Activated CD4-positive, alpha-beta memory T cell treated with anti-CD3 and anti-CD28 coated beads, Interleukin-2, amount 10 ng/mL, durations not matched to agents 7 days and 5 days (primary cell): ENCODE measurements at regions not wholly inside any gene's neighbourhood (a gene's known extent, or its start where the extent isn't known, plus 50 kb on each side); places are given as distances from the start of the nearest gene placed in this dataset.
"Not testable (repeated sequence)": the region's sequence is repeated elsewhere in the genome, so short reads cannot be mapped to it uniquely, and the experiment has no call there.

Source experiments
- CTCF ChIA-PET: fragments of 350-600 bp; sonication (Branson Sonifier 250); formaldehyde crosslinking; loops from one replicate; lab custom pipeline; 2021; ENCODE audit warnings: antibody characterized with exemption, inconsistent platforms; lab: Charles Lee
- POLR2A ChIA-PET: fragments of 350-600 bp; sonication (Branson Sonifier 250); formaldehyde crosslinking; loops from one replicate; lab custom pipeline; 2021; ENCODE audit warnings: antibody characterized with exemption; lab: Charles Lee
- DNase-seq: peaks from one replicate; pipeline ENCODE4 v3.0.0-alpha.2; 2020
- H3K27ac Mint-ChIP-seq: one replicate; pipeline ENCODE4 v1.8.0; 2021; ENCODE audit warnings: mild to moderate bottlenecking, mixed read lengths
- H3K27me3 Mint-ChIP-seq: one replicate; pipeline ENCODE4 v1.8.0; 2021; ENCODE audit warnings: mixed read lengths
- H3K36me3 Mint-ChIP-seq: one replicate; pipeline ENCODE4 v1.8.0; 2021; ENCODE audit warnings: low read depth, mixed read lengths
- H3K4me1 Mint-ChIP-seq: one replicate; pipeline ENCODE4 v1.8.0; 2021; ENCODE audit warnings: mixed read lengths
- H3K4me3 Mint-ChIP-seq: one replicate; pipeline ENCODE4 v1.8.0; 2021; ENCODE audit warnings: mild to moderate bottlenecking, mixed read lengths
- H3K9me3 Mint-ChIP-seq: one replicate; pipeline ENCODE4 v1.8.0; 2021; ENCODE audit warnings: mixed read lengths

DNA sequence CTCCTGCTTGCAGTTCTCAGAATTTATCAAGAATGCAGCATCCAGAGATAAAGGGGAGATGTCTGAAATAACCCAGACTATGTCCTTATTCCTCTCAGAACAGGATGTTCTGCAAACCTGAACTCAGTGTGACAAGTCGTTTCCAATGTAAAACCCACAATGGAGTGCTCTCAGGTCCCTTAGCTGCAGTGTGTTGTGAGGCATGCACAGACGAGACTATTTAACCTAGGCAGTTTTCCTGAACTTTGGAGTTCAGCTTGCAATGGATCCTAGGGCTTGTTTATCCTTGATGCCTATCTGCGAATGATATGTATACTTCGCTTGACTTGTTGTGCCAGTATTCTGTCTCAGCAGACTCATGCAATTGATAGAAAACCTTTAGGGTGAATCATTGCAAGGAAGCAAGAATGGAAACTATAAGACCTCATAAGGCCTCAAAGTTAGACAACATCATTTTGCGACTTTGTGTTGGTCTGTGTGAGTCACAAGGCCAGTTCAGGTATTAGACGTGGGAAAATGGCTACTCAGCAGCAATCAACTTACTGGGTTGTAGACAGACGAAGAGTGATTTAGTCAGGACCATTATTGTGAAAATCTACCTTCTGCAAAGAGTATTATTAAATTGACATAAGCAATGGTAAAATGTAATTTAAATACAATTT, 2439.9 kb upstream of the PCDH20 start:
- H3K36me3 Mint-ChIP-seq: no peaks in the 10 kb centered on the region
- ChIA-PET CTCF (no interaction called here), POLR2A (no interaction called here)

GRCh38 chr13:63853816-63854215, 2438.2 kb upstream of the PCDH20 start:
- ChIA-PET CTCF (no interaction called here), POLR2A (no interaction called here)
- no peaks in the 10 kb centered on the region for H3K27me3 Mint-ChIP-seq
- DNase-seq: no peak
- H3K36me3 Mint-ChIP-seq: no peaks in the 10 kb centered on the region
- no peaks in the 10 kb centered on the region for H3K9me3 Mint-ChIP-seq
- H3K27ac Mint-ChIP-seq: no peak overlapping the region
- no peaks in the 10 kb centered on the region for H3K4me1 Mint-ChIP-seq
- no peak overlapping the region for H3K4me3 Mint-ChIP-seq

More for the DNA sequence above, 2439.9 kb upstream of the PCDH20 start:
- H3K4me3 Mint-ChIP-seq: no peak overlapping the region
- DNase-seq: no peak
- H3K27ac Mint-ChIP-seq: no peak overlapping the region
- H3K27me3 Mint-ChIP-seq: no peaks in the 10 kb centered on the region
- H3K9me3 Mint-ChIP-seq: peaks cover under 1% of the 10 kb centered on the region
- H3K4me1 Mint-ChIP-seq: no peaks in the 10 kb centered on the region

DNA sequence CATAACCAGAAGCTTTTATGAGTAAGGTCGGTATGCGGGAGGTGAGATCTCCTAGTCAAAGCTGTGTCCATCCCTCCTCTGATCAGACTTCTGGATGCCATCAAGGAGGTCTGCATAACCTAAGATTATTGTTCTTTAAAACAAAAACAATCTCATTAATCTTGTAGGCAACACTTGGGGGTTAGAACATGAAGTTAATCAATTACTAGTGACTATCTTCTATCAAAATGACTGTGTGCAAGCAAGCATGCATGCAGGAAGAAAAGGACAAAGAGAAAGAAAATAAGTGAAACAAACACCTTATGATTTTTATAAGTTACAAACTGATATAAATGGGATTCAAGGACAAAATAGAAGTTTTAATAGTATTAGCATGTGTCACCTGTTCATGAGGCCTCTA, 2435.9 kb upstream of the PCDH20 start:
- Mint-ChIP-seq H3K27ac (no peak overlapping the region), H3K9me3 (no peaks in the 10 kb centered on the region), H3K4me1 (no peaks in the 10 kb centered on the region), H3K27me3 (no peaks in the 10 kb centered on the region), H3K36me3 (no peaks in the 10 kb centered on the region), H3K4me3 (no peak overlapping the region)
- POLR2A ChIA-PET: no interaction called here
- CTCF ChIA-PET: no interaction called here
- no peak for DNase-seq

DNA sequence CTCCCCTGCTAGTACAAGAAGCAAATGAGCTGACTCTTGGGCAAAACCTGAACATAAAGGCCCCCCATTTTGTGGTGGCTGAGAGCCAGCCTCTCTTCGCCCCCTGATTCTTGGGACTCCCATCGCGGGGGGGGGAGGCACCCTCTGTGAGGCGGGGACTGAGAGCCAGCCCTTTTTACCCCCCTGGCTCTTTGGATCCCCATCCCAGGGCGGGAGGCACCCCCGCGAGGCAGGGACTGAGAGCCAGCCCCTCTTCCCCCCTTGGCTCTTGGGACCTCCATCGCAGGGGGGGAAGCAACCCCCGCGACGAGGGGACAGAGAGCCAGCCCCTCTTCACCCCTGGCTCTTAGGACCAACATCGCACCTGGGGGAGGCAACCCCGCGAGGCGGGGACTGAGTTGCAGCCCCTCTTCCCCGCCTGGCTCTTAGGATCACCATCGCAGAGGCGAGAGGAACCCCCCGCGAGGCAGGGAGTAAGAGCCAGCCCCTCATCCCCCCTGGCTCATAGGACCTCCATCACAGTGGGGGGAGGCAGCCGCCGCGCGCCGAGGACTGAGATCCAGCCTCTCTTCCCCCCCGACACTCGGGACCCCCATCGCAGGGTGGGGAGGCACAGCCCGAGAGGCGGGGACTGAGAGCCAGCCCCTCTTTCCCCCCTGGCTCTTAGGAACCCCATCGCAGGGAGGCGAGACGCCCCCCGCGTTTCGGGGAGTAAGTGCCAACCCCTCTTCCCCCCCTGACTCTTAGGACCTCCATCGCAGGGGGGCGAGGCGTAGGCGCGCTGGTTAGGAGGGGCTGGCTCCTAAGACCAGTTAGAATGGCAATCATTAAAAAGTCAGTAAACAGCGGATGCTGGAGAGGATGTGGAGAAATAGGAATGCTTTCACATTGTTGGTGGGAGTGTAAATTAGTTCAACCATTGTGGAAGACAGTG, 2428.4 kb upstream of the PCDH20 start:
- Mint-ChIP-seq H3K27me3 (no peaks in the 10 kb centered on the region), H3K36me3 (no peaks in the 10 kb centered on the region), H3K27ac (no peak overlapping the region), H3K9me3 (peaks cover 10% of the 10 kb centered on the region), H3K4me1 (no peaks in the 10 kb centered on the region), H3K4me3 (no peak overlapping the region)
- no peak for DNase-seq
- ChIA-PET POLR2A (no interaction called here), CTCF (no interaction called here)

DNA sequence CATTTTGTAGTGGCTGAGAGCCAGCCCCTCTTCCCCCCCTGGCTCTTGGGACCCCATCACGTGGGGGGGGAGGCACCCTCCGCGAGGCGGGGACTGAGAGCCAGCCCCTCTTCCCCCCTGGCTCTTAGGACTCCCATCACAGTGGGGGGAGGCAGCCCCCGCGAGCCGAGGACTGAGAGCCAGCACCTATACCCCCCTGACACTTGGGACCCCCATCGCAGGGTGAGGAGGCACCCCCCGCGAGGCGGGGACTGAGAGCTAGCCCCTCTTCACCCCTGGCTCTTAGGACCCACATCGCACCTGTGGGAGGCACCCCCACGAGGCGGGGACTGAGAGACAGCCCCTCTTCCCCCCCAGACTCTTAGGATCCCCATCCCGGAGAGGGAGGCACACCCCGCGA, 2426.5 kb upstream of the PCDH20 start:
- Mint-ChIP-seq H3K27me3 (no peaks in the 10 kb centered on the region), H3K4me3 (no peak overlapping the region), H3K36me3 (no peaks in the 10 kb centered on the region), H3K4me1 (no peaks in the 10 kb centered on the region), H3K9me3 (peaks cover 12% of the 10 kb centered on the region), H3K27ac (no peak overlapping the region)
- ChIA-PET CTCF (no interaction called here), POLR2A (no interaction called here)
- no peak for DNase-seq

- Mint-ChIP-seq H3K27me3 (no peaks in the 10 kb centered on the region), H3K4me3 (no peak overlapping the region)
- CTCF ChIA-PET: no interaction called here
These were observed 2425.1 kb upstream of the PCDH20 start for GRCh38 chr13:63840551-63841421.

GRCh38 chr13:63838366-63839110, 2422.9 kb upstream of the PCDH20 start:
- no peak overlapping the region for H3K27ac Mint-ChIP-seq
- no peaks in the 10 kb centered on the region for H3K27me3 Mint-ChIP-seq
- no peaks in the 10 kb centered on the region for H3K36me3 Mint-ChIP-seq
- H3K4me3 Mint-ChIP-seq: no peak overlapping the region
- CTCF ChIA-PET: no interaction called here
- no peak for DNase-seq
- peaks cover 13% of the 10 kb centered on the region for H3K9me3 Mint-ChIP-seq
- POLR2A ChIA-PET: no interaction called here
- H3K4me1 Mint-ChIP-seq: no peaks in the 10 kb centered on the region

More at GRCh38 chr13:63840551-63841421, 2425.1 kb upstream of the PCDH20 start:
- Mint-ChIP-seq H3K4me1 (no peaks in the 10 kb centered on the region), H3K36me3 (no peaks in the 10 kb centered on the region), H3K9me3 (peaks cover 13% of the 10 kb centered on the region), H3K27ac (no peak overlapping the region)
- no peak for DNase-seq
- POLR2A ChIA-PET: no interaction called here

DNA sequence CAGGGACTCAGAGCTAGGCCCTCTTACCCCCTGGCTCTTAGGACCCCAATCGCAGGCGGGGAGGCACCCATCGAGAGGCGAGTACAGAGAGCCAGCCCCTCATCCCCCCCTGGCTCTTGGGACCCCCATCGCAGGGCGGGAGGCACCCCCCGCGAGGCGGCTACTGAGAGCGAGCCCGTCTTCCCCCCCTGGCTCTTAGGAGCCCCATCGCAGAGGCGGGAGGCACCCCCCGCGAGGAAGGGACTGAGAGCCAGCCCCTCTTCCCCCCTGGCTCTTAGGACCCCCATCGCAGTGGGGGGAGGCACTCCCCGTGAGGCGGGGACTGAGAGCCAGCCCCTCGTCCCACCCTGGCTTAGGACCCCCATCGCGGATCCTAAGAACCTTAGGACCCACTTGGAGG, 2422.1 kb upstream of the PCDH20 start:
- H3K9me3 Mint-ChIP-seq, H3K4me3 Mint-ChIP-seq, CTCF ChIA-PET, DNase-seq, H3K27ac Mint-ChIP-seq, H3K36me3 Mint-ChIP-seq, H3K27me3 Mint-ChIP-seq, POLR2A ChIA-PET, H3K4me1 Mint-ChIP-seq: not testable (repeated sequence)

GRCh38 chr13:63829609-63830008, 2414.0 kb upstream of the PCDH20 start:
- H3K36me3 Mint-ChIP-seq, H3K4me3 Mint-ChIP-seq, POLR2A ChIA-PET, H3K9me3 Mint-ChIP-seq, DNase-seq, H3K27ac Mint-ChIP-seq, H3K4me1 Mint-ChIP-seq, CTCF ChIA-PET, H3K27me3 Mint-ChIP-seq: not testable (repeated sequence)

DNA sequence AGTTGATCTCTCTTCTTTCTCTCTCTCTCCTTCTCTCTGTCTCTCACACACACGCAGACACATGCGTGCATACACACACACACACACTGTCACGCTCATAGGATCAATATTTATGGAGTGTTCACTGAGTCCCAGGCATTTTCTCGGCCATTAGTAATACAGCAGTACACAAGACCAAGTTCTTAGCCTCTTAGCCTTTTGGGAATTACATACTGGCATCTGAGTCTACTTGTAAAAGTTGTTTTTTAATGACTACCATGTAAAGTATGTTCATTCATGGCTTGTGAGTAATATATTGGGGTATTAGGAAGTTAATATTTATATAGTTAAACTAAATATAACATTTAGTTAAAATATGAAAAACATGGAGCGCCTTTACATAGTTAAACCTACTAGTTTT, 2406.1 kb upstream of the PCDH20 start:
- H3K4me3 Mint-ChIP-seq, H3K4me1 Mint-ChIP-seq, H3K27me3 Mint-ChIP-seq, H3K27ac Mint-ChIP-seq, H3K36me3 Mint-ChIP-seq, CTCF ChIA-PET, POLR2A ChIA-PET, H3K9me3 Mint-ChIP-seq, DNase-seq: not testable (repeated sequence)

GRCh38 chr13:63811428-63812004, 2395.9 kb upstream of the PCDH20 start:
- H3K27me3 Mint-ChIP-seq, H3K4me3 Mint-ChIP-seq, POLR2A ChIA-PET, H3K4me1 Mint-ChIP-seq, H3K27ac Mint-ChIP-seq, H3K36me3 Mint-ChIP-seq, CTCF ChIA-PET, DNase-seq, H3K9me3 Mint-ChIP-seq: not testable (repeated sequence)

GRCh38 chr13:63791134-63791533, 2375.5 kb upstream of the PCDH20 start:
- H3K36me3 Mint-ChIP-seq, H3K4me1 Mint-ChIP-seq, CTCF ChIA-PET, H3K4me3 Mint-ChIP-seq, H3K27me3 Mint-ChIP-seq, POLR2A ChIA-PET, H3K27ac Mint-ChIP-seq, H3K9me3 Mint-ChIP-seq, DNase-seq: not testable (repeated sequence)
